Transverse colon (tissue), 4 donors: ENCODE measurements at regions not wholly inside any gene's neighbourhood (a gene's known extent, or its start where the extent isn't known, plus 50 kb on each side); places are given as distances from the start of the nearest gene placed in this dataset.

Source experiments
- DNase-seq: peaks from one replicate; pipeline ENCODE4 v3.0.0-alpha.2; 2019
- H3K27ac ChIP-seq, 4 donors: fragments of 200-600 bp; sonication (generic); 2 replicates each; pipeline ENCODE4 v1.5.1; 2016 to 2018; ENCODE audit warnings: inconsistent platforms in 4 of 4
- H3K27me3 ChIP-seq: fragments of 200-600 bp; sonication (generic); 2 replicates; pipeline ENCODE4 v1.5.1; 2017; ENCODE audit warnings: inconsistent platforms
- H3K36me3 ChIP-seq, 4 donors: fragments of 200-600 bp; sonication (generic); 2 replicates each; pipeline ENCODE4 v1.5.1; 2017 to 2019; ENCODE audit warnings: inconsistent platforms in 4 of 4
- H3K4me1 ChIP-seq, 4 donors: fragments of 200-600 bp; sonication (generic); 2 replicates each; pipeline ENCODE4 v1.5.1; 2017 to 2020; ENCODE audit warnings: inconsistent platforms in 4 of 4
- H3K4me3 ChIP-seq, 4 donors: fragments of 200-600 bp; sonication (generic); 1 replicate in 1 of 4; 2 replicates in 3 of 4; pipeline versions ENCODE4 v1.5.1 to v1.6.1; 2017 to 2019; ENCODE audit warnings: inconsistent platforms in 4 of 4
- H3K9me3 ChIP-seq, 2 donors: fragments of 200-600 bp; sonication (generic); 2 replicates each; pipeline ENCODE4 v1.5.1; 2017 to 2019; ENCODE audit warnings: inconsistent platforms in 2 of 2
- CTCF ChIP-seq, 5 experiments: fragments of 200-600 bp in 3 of 5; fragments of 450-650 bp in 2 of 5; sonication (generic) in 3 of 5; IDR thresholded peaks; 1 replicate in 2 of 5; 2 replicates in 3 of 5; pipeline ENCODE4 v1.5.1; 2016 to 2017; ENCODE audit warnings: antibody characterized with exemption in 5 of 5, inconsistent platforms in 3 of 5, mild to moderate bottlenecking in 2 of 5, moderate library complexity in 1 of 5
- EP300 ChIP-seq: sonication (generic); formaldehyde crosslinking; IDR thresholded peaks from one replicate; pipeline ENCODE4 v1.6.1; 2017; ENCODE audit warnings: antibody characterized with exemption, low read depth
- POLR2A ChIP-seq: fragments of 450-650 bp; IDR thresholded peaks from one replicate; pipeline ENCODE4 v1.6.1; 2016; ENCODE audit warnings: antibody characterized with exemption, mild to moderate bottlenecking, moderate library complexity
- POLR2AphosphoS5 ChIP-seq, 3 donors: sonication (generic); formaldehyde crosslinking; IDR thresholded peaks; one replicate each; pipeline ENCODE4 v1.6.1; 2016; ENCODE audit warnings: antibody characterized with exemption in 3 of 3
- WGBS, 2 donors: methylation state at CpG; one replicate each; pipeline ENCODE4 v1.1.5; 2018; ENCODE audit warnings: low coverage in 1 of 2; 5-methylcytosine and 5-hydroxymethylcytosine counted together
- in situ Hi-C, 4 donors: fragments of 200-750 bp; cut with MboI; loops; one replicate each; pipeline versions ENCODE4 v1.15.0 to v1.15.1; 2017; ENCODE audit warnings: low sequenced_read_pairs in 3 of 4, low pct_ligation_motif_present in 1 of 4, low pct_unique_long_range_greater_than_20kb in 1 of 4
- intact Hi-C: fragments of 100-400 bp; cut with DNase I; formaldehyde crosslinking; loops from one replicate; pipeline ENCODE4 v1.15.1; 2023; ENCODE audit warnings: low total_unique reads

DNA sequence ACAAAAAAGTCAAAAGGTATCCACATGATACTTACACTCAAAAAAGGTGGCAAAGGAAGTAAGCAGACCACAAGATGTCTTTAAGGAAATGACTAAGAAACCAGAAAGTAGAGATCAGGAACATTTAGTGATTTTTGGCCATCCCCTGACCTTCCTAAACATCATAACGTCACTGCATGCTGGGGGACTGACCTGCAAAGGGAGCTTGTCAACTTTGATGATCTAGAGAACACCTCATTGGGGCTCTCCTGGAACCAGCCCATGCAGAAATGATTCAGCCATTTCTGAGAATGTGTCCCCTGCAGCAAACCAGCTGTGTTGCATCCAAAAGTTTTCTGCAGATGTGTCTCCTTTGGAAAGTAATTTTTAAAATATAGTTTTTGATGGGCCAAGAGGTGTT, 152.2 kb upstream of the RASSF8 start:
- Histone ChIP-seq H3K27me3 (no peaks in the 10 kb centered on the region), H3K27ac (no peak overlapping the region), H3K9me3 (no peaks in the 10 kb centered on the region), H3K36me3 (no peaks in the 10 kb centered on the region), H3K4me1 (peaks cover 0 to 3% (median 0%) of the 10 kb centered on the region in 4 donors), H3K4me3 (no peak overlapping the region)
- in situ Hi-C loops: no loop called here
- no peak for DNase-seq
- no peak for TF ChIP-seq EP300
- TF ChIP-seq CTCF (IDR thresholded peaks at IDR 0.05): no peak
- no peak for TF ChIP-seq POLR2AphosphoS5 (IDR thresholded peaks at IDR 0.05)
- no peak for TF ChIP-seq POLR2A
- 41 to 43% methylated on average over 1 of the region's 1 CpG for WGBS, 2 donors
- intact Hi-C loops: no loop called here

- Histone ChIP-seq H3K4me1 (no peaks in the 10 kb centered on the region), H3K4me3 (no peak overlapping the region), H3K9me3 (no peaks in the 10 kb centered on the region), H3K27ac (no peak overlapping the region), H3K36me3 (no peaks in the 10 kb centered on the region), H3K27me3 (no peaks in the 10 kb centered on the region)
- TF ChIP-seq CTCF (IDR thresholded peaks at IDR 0.05): no peak
- no peak for TF ChIP-seq POLR2AphosphoS5 (IDR thresholded peaks at IDR 0.05)
- TF ChIP-seq POLR2A: no peak
- TF ChIP-seq EP300: no peak
- DNase-seq: no peak
- intact Hi-C loops: no loop called here
- in situ Hi-C loops: no loop called here
Measured at GRCh38 chr12:25808604-25809003, 149.9 kb upstream of the RASSF8 start.

DNA sequence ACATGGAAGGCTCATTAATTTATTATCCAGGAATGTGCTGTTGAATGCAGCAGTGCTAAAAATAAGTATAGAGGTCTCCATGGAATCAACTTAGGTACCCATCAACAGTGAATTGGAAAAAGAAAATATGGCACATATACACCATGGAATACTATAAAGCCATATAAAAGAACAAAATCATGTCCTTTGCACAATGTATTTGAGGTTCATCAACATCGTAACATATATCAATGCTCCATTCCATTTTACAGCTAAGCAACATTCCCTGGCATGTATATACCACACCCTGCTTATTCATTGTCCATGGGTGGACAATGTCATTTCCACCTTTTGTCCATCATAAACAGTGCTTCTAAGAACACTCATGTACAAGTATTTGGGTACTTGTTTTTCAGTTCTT, 147.8 kb upstream of the RASSF8 start:
- intact Hi-C loops (no loop called here), in situ Hi-C loops (no loop called here)
- H3K36me3 ChIP-seq: no peaks in the 10 kb centered on the region
- H3K9me3 ChIP-seq: no peaks in the 10 kb centered on the region
- 89 to 92% methylated on average over 1 of the region's 1 CpG for WGBS, 2 donors
- H3K27me3 ChIP-seq: no peaks in the 10 kb centered on the region
- TF ChIP-seq CTCF (IDR thresholded peaks at IDR 0.05) (no peak), POLR2AphosphoS5 (IDR thresholded peaks at IDR 0.05) (no peak), EP300 (no peak), POLR2A (no peak)
- no peaks in the 10 kb centered on the region for H3K4me1 ChIP-seq
- no peak overlapping the region for H3K27ac ChIP-seq
- no peak overlapping the region for H3K4me3 ChIP-seq
- no peak for DNase-seq

DNA sequence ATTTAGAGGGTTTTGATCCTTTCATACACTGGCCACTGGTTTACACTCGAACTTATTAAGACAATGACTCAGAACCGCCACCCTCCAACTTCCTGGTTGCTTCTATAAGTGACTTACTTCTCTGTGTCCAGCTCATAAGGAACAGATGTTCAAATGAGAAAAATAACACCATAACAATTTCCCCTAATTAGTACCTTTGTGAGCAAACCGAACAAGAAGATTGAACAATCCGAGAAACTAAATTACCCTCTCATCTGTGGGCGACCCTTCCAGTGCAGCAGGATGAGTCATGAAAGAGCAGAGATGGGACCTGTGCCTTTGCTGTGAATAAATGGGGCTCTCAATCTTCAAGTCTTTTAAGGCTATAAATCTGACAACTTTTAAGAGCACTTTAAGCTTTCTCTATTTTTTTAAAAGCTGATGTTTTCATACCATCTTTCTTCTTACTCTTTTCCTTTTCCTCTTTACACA, 146.8 kb upstream of the RASSF8 start:
- Histone ChIP-seq H3K36me3 (no peaks in the 10 kb centered on the region), H3K4me1 (no peaks in the 10 kb centered on the region), H3K27ac (no peak overlapping the region), H3K4me3 (no peak overlapping the region), H3K27me3 (no peaks in the 10 kb centered on the region), H3K9me3 (no peaks in the 10 kb centered on the region)
- in situ Hi-C loops (no loop called here), intact Hi-C loops (no loop called here)
- no peak for TF ChIP-seq POLR2A
- no peak for TF ChIP-seq CTCF (IDR thresholded peaks at IDR 0.05)
- no peak for TF ChIP-seq EP300
- no peak for TF ChIP-seq POLR2AphosphoS5 (IDR thresholded peaks at IDR 0.05)
- no peak for DNase-seq
- WGBS, 2 donors: 40 to 54% methylated on average over 5 of the region's 5 CpGs
